Cardiac muscle cell (in vitro differentiated cells and primary cell): ENCODE measurements at regions not wholly inside any gene's neighbourhood (a gene's known extent, or its start where the extent isn't known, plus 50 kb on each side); places are given as distances from the start of the nearest gene placed in this dataset.

Experiments used
- DNase-seq, 2 donors: peaks; one replicate each; pipeline versions ENCODE4 v3.0.0 to v3.0.0-alpha.2; 2010 to 2017; ENCODE audit warnings: low read depth in 1 of 2, low spot score in 1 of 2
- H3K27ac ChIP-seq: fragments of 200-600 bp; sonication (generic); 2 replicates; pipeline ENCODE4 v1.5.1; 2016
- H3K27me3 ChIP-seq: fragments of 200-600 bp; sonication (generic); 2 replicates; pipeline ENCODE4 v1.6.0; 2016; ENCODE audit warnings: control low read depth
- H3K36me3 ChIP-seq: fragments of 200-600 bp; sonication (generic); 2 replicates; pipeline ENCODE4 v1.5.1; 2016; ENCODE audit warnings: control low read depth
- H3K4me1 ChIP-seq: fragments of 200-600 bp; sonication (generic); 2 replicates; pipeline ENCODE4 v1.8.1; 2017; ENCODE audit warnings: low read depth, mild to moderate bottlenecking, mixed run types
- H3K4me3 ChIP-seq: fragments of 200-600 bp; sonication (generic); 2 replicates; pipeline ENCODE4 v1.5.1; 2016; ENCODE audit warnings: mild to moderate bottlenecking
- H3K9me3 ChIP-seq: fragments of 200-600 bp; sonication (generic); 2 replicates; pipeline ENCODE4 v1.5.1; 2017; ENCODE audit warnings: low read depth, mild to moderate bottlenecking, control low read depth
- CTCF ChIP-seq: IDR thresholded peaks from 2 replicates; pipeline ENCODE4 v1.5.1; 2012; ENCODE audit warnings: low read depth, mild to moderate bottlenecking, low read length

GRCh38 chr4:157443537-157443936 lies 223.0 kb downstream of the GRIA2 start:
- Histone ChIP-seq H3K9me3 (no peaks in the 10 kb centered on the region), H3K27me3 (no peaks in the 10 kb centered on the region), H3K4me3 (no peak overlapping the region), H3K36me3 (no peaks in the 10 kb centered on the region), H3K4me1 (no peaks in the 10 kb centered on the region), H3K27ac (no peak overlapping the region)
- DNase-seq, result no peak
- TF ChIP-seq CTCF, result no peak

- Histone ChIP-seq H3K4me3 (no peak overlapping the region), H3K36me3 (no peaks in the 10 kb centered on the region), H3K27ac (no peak overlapping the region), H3K27me3 (no peaks in the 10 kb centered on the region), H3K4me1 (no peaks in the 10 kb centered on the region), H3K9me3 (no peaks in the 10 kb centered on the region)
- TF ChIP-seq CTCF, result no peak
- no peak for DNase-seq
Observed at GRCh38 chr4:157425897-157426296, 205.4 kb downstream of the GRIA2 start.

- H3K4me3 ChIP-seq, result no peak overlapping the region
- no peak for DNase-seq
- H3K27me3 ChIP-seq, result no peaks in the 10 kb centered on the region
- H3K9me3 ChIP-seq, result no peaks in the 10 kb centered on the region
- TF ChIP-seq CTCF, result no peak
- H3K36me3 ChIP-seq, result no peaks in the 10 kb centered on the region
- no peaks in the 10 kb centered on the region for H3K4me1 ChIP-seq
- no peak overlapping the region for H3K27ac ChIP-seq
Observed at GRCh38 chr4:157423526-157424020, 203.0 kb downstream of the GRIA2 start.

GRCh38 chr4:157421365-157421764 lies 200.8 kb downstream of the GRIA2 start:
- no peak for TF ChIP-seq CTCF
- Histone ChIP-seq H3K27me3 (no peaks in the 10 kb centered on the region), H3K4me1 (no peaks in the 10 kb centered on the region), H3K27ac (no peak overlapping the region), H3K36me3 (no peaks in the 10 kb centered on the region), H3K4me3 (no peak overlapping the region), H3K9me3 (no peaks in the 10 kb centered on the region)
- DNase-seq, result no peak
